ENCODE measurements at regions not wholly inside any gene's neighbourhood (a gene's known extent, or its start where the extent isn't known, plus 50 kb on each side); places are given as distances from the start of the nearest gene placed in this dataset.

- no peaks in the 10 kb centered on the region for H3K9me2 ChIP-seq
- H3K4me1 ChIP-seq (ENCODE audit: control insufficient read depth in 1 of 2, insufficient read depth in 2 of 2, low read depth in 1 of 2, low read length in 1 of 2), result peaks cover 0 to 3% of the 10 kb centered on the region in 2 experiments; a peak in 1 of 4 replicates
- H3K79me2 ChIP-seq (ENCODE audit: insufficient read depth), result no peaks in the 10 kb centered on the region; the same call in 1 of the 2 replicates
- no peak overlapping the region for H3K4me3 ChIP-seq (ENCODE audit: low read depth in 2 of 2, low read length in 1 of 2)
- no peak for TF ChIP-seq POLR2AphosphoS5 (IDR thresholded peaks at IDR 0.05; ENCODE audit: low read depth, low read length)
- TF ChIP-seq, protein P1, sequence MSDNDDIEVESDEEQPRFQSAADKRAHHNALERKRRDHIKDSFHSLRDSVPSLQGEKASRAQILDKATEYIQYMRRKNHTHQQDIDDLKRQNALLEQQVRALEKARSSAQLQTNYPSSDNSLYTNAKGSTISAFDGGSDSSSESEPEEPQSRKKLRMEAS (IDR thresholded peaks at IDR 0.05; ENCODE audit: low read depth), result no peak
- TF ChIP-seq SIN3A (IDR thresholded peaks at IDR 0.05; ENCODE audit: borderline replicate concordance, low read depth, low read length), result no peak
- TF ChIP-seq, protein P2, sequence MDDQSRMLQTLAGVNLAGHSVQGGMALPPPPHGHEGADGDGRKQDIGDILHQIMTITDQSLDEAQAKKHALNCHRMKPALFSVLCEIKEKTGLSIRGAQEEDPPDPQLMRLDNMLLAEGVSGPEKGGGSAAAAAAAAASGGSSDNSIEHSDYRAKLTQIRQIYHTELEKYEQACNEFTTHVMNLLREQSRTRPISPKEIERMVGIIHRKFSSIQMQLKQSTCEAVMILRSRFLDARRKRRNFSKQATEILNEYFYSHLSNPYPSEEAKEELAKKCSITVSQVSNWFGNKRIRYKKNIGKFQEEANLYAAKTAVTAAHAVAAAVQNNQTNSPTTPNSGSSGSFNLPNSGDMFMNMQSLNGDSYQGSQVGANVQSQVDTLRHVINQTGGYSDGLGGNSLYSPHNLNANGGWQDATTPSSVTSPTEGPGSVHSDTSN (IDR thresholded peaks at IDR 0.05), result no peak
- no peak for TF ChIP-seq ELF1 (IDR thresholded peaks at IDR 0.05)
- no peak for TF ChIP-seq SMC3 (IDR thresholded peaks at IDR 0.05; ENCODE audit: low read depth, low read length)
- H3F3A ChIP-seq (replicated peaks; ENCODE audit: insufficient read depth), result no peaks in the 10 kb centered on the region
- WGBS (ENCODE audit: low lambda C conversion rate), result 70% methylated on average over 2 of the region's 2 CpGs
- no peaks in the 10 kb centered on the region for H3K27me3 ChIP-seq (ENCODE audit: insufficient read depth)
- DNase-seq, result no peak
- no peaks in the 10 kb centered on the region for H3K36me3 ChIP-seq (replicated peaks in 1 of 2; ENCODE audit: control insufficient read depth in 1 of 2, insufficient read depth in 2 of 2, low read length in 1 of 2)
- no peaks in the 10 kb centered on the region for H4K20me1 ChIP-seq (ENCODE audit: insufficient read depth)
- ChIA-PET POLR2A (interaction anchor here (0.6 kb wide), 1 partner anchor 184 kb away, joined by 3 read pairs; no protein-coding TSS in a partner anchor), CTCF (no interaction called here)
- H3K27ac ChIP-seq (ENCODE audit: low read depth in 2 of 2, low read length in 1 of 2), result no peak overlapping the region
- H3K9ac ChIP-seq, result no peak overlapping the region
- no peak overlapping the region for H2AFZ ChIP-seq (ENCODE audit: low read depth)
- no peaks in the 10 kb centered on the region for H3K9me3 ChIP-seq
- H3K4me2 ChIP-seq, result no peak overlapping the region
These were observed 83.7 kb downstream of the ZNF330 start for GRCh38 chr4:141304346-141304745.

GRCh38 chr4:141306331-141306730 lies 85.6 kb downstream of the ZNF330 start:
- POLR2A ChIA-PET, result no interaction called here
- Histone ChIP-seq H4K20me1 (ENCODE audit: insufficient read depth) (no peaks in the 10 kb centered on the region), H3K9ac (no peak overlapping the region), H3K36me3 (replicated peaks in 1 of 2; ENCODE audit: control insufficient read depth in 1 of 2, insufficient read depth in 2 of 2, low read length in 1 of 2) (no peaks in the 10 kb centered on the region), H3K4me2 (no peak overlapping the region), H3K27ac (ENCODE audit: low read depth in 2 of 2, low read length in 1 of 2) (no peak overlapping the region), H3K4me3 (ENCODE audit: low read depth in 2 of 2, low read length in 1 of 2) (no peak overlapping the region), H3K79me2 (ENCODE audit: insufficient read depth) (no peaks in the 10 kb centered on the region), H2AFZ (ENCODE audit: low read depth) (no peak overlapping the region), H3K27me3 (ENCODE audit: insufficient read depth) (no peaks in the 10 kb centered on the region), H3F3A (replicated peaks; ENCODE audit: insufficient read depth) (no peaks in the 10 kb centered on the region), H3K4me1 (ENCODE audit: control insufficient read depth in 1 of 2, insufficient read depth in 2 of 2, low read depth in 1 of 2, low read length in 1 of 2) (peaks cover 0 to 3% of the 10 kb centered on the region in 2 experiments; a peak in 1 of 4 replicates), H3K9me2 (no peaks in the 10 kb centered on the region), H3K9me3 (no peaks in the 10 kb centered on the region)
- TF ChIP-seq TEAD4 (IDR thresholded peaks at IDR 0.05; ENCODE audit: borderline replicate concordance, insufficient read depth) (no peak), USF1 (IDR thresholded peaks at IDR 0.05; ENCODE audit: borderline replicate concordance, low read depth) (no peak), JUND (IDR thresholded peaks at IDR 0.05) (no peak), RCOR1 (IDR thresholded peaks at IDR 0.05; ENCODE audit: low read length) (no peak), EP300 (IDR thresholded peaks at IDR 0.05; ENCODE audit: borderline replicate concordance in 1 of 2, low read depth in 1 of 2, low read length in 1 of 2) (no peak), RAD21 (IDR thresholded peaks at IDR 0.05; ENCODE audit: low read length) (no peak)
- TF ChIP-seq, protein P3, sequence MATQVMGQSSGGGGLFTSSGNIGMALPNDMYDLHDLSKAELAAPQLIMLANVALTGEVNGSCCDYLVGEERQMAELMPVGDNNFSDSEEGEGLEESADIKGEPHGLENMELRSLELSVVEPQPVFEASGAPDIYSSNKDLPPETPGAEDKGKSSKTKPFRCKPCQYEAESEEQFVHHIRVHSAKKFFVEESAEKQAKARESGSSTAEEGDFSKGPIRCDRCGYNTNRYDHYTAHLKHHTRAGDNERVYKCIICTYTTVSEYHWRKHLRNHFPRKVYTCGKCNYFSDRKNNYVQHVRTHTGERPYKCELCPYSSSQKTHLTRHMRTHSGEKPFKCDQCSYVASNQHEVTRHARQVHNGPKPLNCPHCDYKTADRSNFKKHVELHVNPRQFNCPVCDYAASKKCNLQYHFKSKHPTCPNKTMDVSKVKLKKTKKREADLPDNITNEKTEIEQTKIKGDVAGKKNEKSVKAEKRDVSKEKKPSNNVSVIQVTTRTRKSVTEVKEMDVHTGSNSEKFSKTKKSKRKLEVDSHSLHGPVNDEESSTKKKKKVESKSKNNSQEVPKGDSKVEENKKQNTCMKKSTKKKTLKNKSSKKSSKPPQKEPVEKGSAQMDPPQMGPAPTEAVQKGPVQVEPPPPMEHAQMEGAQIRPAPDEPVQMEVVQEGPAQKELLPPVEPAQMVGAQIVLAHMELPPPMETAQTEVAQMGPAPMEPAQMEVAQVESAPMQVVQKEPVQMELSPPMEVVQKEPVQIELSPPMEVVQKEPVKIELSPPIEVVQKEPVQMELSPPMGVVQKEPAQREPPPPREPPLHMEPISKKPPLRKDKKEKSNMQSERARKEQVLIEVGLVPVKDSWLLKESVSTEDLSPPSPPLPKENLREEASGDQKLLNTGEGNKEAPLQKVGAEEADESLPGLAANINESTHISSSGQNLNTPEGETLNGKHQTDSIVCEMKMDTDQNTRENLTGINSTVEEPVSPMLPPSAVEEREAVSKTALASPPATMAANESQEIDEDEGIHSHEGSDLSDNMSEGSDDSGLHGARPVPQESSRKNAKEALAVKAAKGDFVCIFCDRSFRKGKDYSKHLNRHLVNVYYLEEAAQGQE (IDR thresholded peaks at IDR 0.05; ENCODE audit: low read depth, low read length), result no peak
- DNase-seq, result no peak
- WGBS (ENCODE audit: low lambda C conversion rate), result 71% methylated on average over 7 of the region's 7 CpGs
- CTCF ChIA-PET, result interaction anchor here (0.6 to 2.3 kb wide), 32 partner anchors 8 to 1541 kb away, joined by 3 to 18 read pairs (median 4); no protein-coding TSS in a partner anchor

Data from SK-N-SH (cell line).